Left renal pelvis (tissue), 4 donors: ENCODE measurements at regions not wholly inside any gene's neighbourhood (a gene's known extent, or its start where the extent isn't known, plus 50 kb on each side); places are given as distances from the start of the nearest gene placed in this dataset.

Experiments used
- DNase-seq, 4 donors: peaks; one replicate each; pipeline ENCODE4 v3.0.0-alpha.2; 2013; ENCODE audit warnings: low read depth in 4 of 4, low spot score in 3 of 4

- no peak for DNase-seq
These were observed 267.3 kb upstream of the NPVF start for GRCh38 chr7:25495342-25496250.

GRCh38 chr7:25496476-25497368 is 268.4 kb upstream of the NPVF start:
- no peak for DNase-seq

GRCh38 chr7:25500393-25500921 is 272.2 kb upstream of the NPVF start:
- DNase-seq = peak in 1 of 4 donors; percentile 20

- no peak for DNase-seq
These were observed 275.0 kb upstream of the NPVF start for GRCh38 chr7:25503306-25503705.

- DNase-seq = no peak
These were observed 283.9 kb upstream of the NPVF start for GRCh38 chr7:25512061-25512687.

- DNase-seq = no peak
These were observed 287.5 kb upstream of the NPVF start for GRCh38 chr7:25515633-25516275.

- DNase-seq = no peak
These were observed 289.6 kb upstream of the NPVF start for GRCh38 chr7:25517906-25518305.

GRCh38 chr7:25520017-25520416 is 291.7 kb upstream of the NPVF start:
- no peak for DNase-seq

GRCh38 chr7:25520516-25520915 is 292.2 kb upstream of the NPVF start:
- DNase-seq = no peak

- DNase-seq = no peak
These were observed 292.9 kb upstream of the NPVF start for GRCh38 chr7:25521236-25521635.

- no peak for DNase-seq
These were observed 294.4 kb upstream of the NPVF start for GRCh38 chr7:25522727-25523126.

- DNase-seq = no peak
These were observed 299.4 kb upstream of the NPVF start for GRCh38 chr7:25527665-25528170.

- DNase-seq = no peak
These were observed 301.0 kb upstream of the NPVF start for GRCh38 chr7:25529320-25529719.

GRCh38 chr7:25536851-25537250 is 308.6 kb upstream of the NPVF start:
- no peak for DNase-seq

GRCh38 chr7:25537662-25538375 is 309.5 kb upstream of the NPVF start:
- DNase-seq = no peak

GRCh38 chr7:25541094-25541821 is 313.0 kb upstream of the NPVF start:
- peak; percentile 55 to 72 (median 61) for DNase-seq

GRCh38 chr7:25541877-25542276 is 313.6 kb upstream of the NPVF start:
- DNase-seq = no peak

- DNase-seq = no peak
These were observed 314.9 kb upstream of the NPVF start for GRCh38 chr7:25543210-25543609.

GRCh38 chr7:25543798-25544197 is 315.5 kb upstream of the NPVF start:
- no peak for DNase-seq
